NB4 (cell line): ENCODE measurements at regions not wholly inside any gene's neighbourhood (a gene's known extent, or its start where the extent isn't known, plus 50 kb on each side); places are given as distances from the start of the nearest gene placed in this dataset.

ENCODE experiments used
- DNase-seq: peaks from one replicate; pipeline ENCODE4 v3.0.0; 2010; ENCODE audit warnings: low read depth
- H3K4me3 ChIP-seq: one replicate; pipeline ENCODE4 v1.5.1; 2011; ENCODE audit warnings: mild to moderate bottlenecking, low read depth, low read length, moderate library complexity
- MAX ChIP-seq: IDR thresholded peaks from 2 replicates; pipeline ENCODE4 v1.6.1; 2011; ENCODE audit warnings: low read depth, low read length
- MYC ChIP-seq: IDR thresholded peaks from 2 replicates; pipeline ENCODE4 v1.6.1; 2011; ENCODE audit warnings: low read depth, low read length
- POLR2A ChIP-seq: IDR thresholded peaks from 2 replicates; pipeline ENCODE4 v1.6.1; 2011; ENCODE audit warnings: mild to moderate bottlenecking; ENCODE audit not compliant: insufficient read length; ENCODE audit errors: extremely low read depth
- TF ChIP-seq, protein P1 (sequence below): IDR thresholded peaks from one replicate; pipeline ENCODE4 v1.5.1; 2012; ENCODE audit warnings: low read depth, low read length

GRCh38 chr13:48165727-48166126 is 67.3 kb upstream of the ITM2B start:
- no peak for DNase-seq
- no peak overlapping the region for H3K4me3 ChIP-seq
- TF ChIP-seq MAX (no peak), POLR2A (no peak), MYC (no peak)
- TF ChIP-seq, protein P1, sequence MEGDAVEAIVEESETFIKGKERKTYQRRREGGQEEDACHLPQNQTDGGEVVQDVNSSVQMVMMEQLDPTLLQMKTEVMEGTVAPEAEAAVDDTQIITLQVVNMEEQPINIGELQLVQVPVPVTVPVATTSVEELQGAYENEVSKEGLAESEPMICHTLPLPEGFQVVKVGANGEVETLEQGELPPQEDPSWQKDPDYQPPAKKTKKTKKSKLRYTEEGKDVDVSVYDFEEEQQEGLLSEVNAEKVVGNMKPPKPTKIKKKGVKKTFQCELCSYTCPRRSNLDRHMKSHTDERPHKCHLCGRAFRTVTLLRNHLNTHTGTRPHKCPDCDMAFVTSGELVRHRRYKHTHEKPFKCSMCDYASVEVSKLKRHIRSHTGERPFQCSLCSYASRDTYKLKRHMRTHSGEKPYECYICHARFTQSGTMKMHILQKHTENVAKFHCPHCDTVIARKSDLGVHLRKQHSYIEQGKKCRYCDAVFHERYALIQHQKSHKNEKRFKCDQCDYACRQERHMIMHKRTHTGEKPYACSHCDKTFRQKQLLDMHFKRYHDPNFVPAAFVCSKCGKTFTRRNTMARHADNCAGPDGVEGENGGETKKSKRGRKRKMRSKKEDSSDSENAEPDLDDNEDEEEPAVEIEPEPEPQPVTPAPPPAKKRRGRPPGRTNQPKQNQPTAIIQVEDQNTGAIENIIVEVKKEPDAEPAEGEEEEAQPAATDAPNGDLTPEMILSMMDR = no peak

DNA sequence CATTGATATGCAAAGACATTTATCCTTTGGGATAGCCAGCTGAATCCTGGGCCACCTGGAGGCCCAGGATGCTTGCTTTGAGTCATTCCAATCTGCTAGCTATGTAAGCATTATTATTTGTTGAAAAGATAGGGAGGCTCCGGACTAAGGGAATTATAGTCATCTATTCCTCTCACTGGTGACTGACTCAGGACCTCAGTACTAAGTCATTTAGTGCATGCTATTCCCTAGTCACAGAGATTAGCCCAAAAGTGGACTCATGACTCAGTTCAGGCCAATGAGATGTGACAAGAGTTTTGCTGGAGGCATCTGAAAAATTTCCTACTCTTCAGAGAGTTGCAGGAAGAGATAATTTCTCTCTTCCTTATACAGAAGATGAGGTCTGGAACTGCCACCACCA is 67.9 kb upstream of the ITM2B start:
- no peak overlapping the region for H3K4me3 ChIP-seq
- TF ChIP-seq, protein P1 = no peak
- no peak for TF ChIP-seq POLR2A
- TF ChIP-seq MYC = no peak
- TF ChIP-seq MAX = no peak
- DNase-seq = no peak

DNA sequence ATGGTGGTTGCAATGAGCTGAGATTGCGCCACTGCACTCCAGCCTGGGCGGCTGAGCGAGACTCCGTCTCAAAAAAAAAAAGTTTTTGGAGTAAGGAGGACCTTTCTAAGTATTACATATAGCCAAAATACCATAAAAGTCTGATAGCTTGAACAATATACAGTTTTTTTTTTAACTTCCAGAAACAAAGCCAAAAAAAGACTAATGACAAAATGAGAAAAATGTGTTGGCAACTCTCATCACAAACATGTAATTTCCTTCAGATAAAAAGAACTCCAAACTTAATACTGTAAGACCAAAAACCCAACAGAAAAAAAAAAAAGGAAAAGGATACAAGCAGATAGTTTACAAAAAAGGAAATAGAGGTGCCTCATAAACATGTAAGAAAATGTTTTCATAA is 68.2 kb upstream of the MED4 start:
- no peak for DNase-seq
- TF ChIP-seq MYC (no peak), MAX (no peak), POLR2A (no peak)
- TF ChIP-seq, protein P1 = no peak
- no peak overlapping the region for H3K4me3 ChIP-seq

- TF ChIP-seq, protein P1 = no peak
- no peak for TF ChIP-seq MAX
- no peak for TF ChIP-seq POLR2A
- TF ChIP-seq MYC = 0 out of 2 replicates have a peak, but pooled peaks have one; percentile 0
- DNase-seq = peak; percentile 42
- peak overlapping the region; percentile 7 for H3K4me3 ChIP-seq
These were observed 67.3 kb upstream of the MED4 start for GRCh38 chr13:48162217-48162616.

- TF ChIP-seq MYC = 0 out of 2 replicates have a peak, but pooled peaks have one; percentile 63
- TF ChIP-seq, protein P1 = no peak
- peak; percentile 24; the same call in 1 of the 2 replicates for TF ChIP-seq MAX
- peak; percentile 8 for TF ChIP-seq POLR2A
- peak; percentile 95 for DNase-seq
- peak overlapping the region; percentile 14 for H3K4me3 ChIP-seq
These were observed 66.8 kb upstream of the MED4 start for GRCh38 chr13:48161530-48162179.
